Heart right ventricle (tissue), 16 donors: ENCODE measurements at regions not wholly inside any gene's neighbourhood (a gene's known extent, or its start where the extent isn't known, plus 50 kb on each side); places are given as distances from the start of the nearest gene placed in this dataset.

Experiments used
- ATAC-seq, 8 donors: fragments of 200-7000 bp; cut with Tn5 transposase; one replicate each; pipeline ENCODE4 v1.9.1; 2020; ENCODE audit warnings: mild to moderate bottlenecking in 8 of 8, moderate library complexity in 8 of 8, moderate number of reproducible peaks in 1 of 8
- DNase-seq, 2 donors: peaks; one replicate each; pipeline ENCODE4 v3.0.0-alpha.2; 2020
- H3K27ac ChIP-seq, 10 donors: fragments of 200-600 bp; sonication (generic) in 2 of 10; one replicate each; pipeline versions ENCODE4 v1.5.0 to v1.8.0; 2020 to 2022; ENCODE audit warnings: mild to moderate bottlenecking in 3 of 10
- H3K27me3 ChIP-seq, 7 donors: fragments of 200-600 bp; one replicate each; pipeline ENCODE4 v1.8.0; 2021 to 2022; ENCODE audit warnings: mild to moderate bottlenecking in 2 of 7
- H3K36me3 ChIP-seq, 9 donors: fragments of 200-600 bp; sonication (generic) in 1 of 9; one replicate each; pipeline versions ENCODE4 v1.5.0 to v1.8.0; 2020 to 2022; ENCODE audit warnings: mild to moderate bottlenecking in 2 of 9
- H3K4me1 ChIP-seq, 9 donors: fragments of 200-600 bp; sonication (generic) in 1 of 9; one replicate each; pipeline versions ENCODE4 v1.5.0 to v1.8.0; 2020 to 2022; ENCODE audit warnings: mild to moderate bottlenecking in 4 of 9
- H3K4me3 ChIP-seq, 10 donors: fragments of 200-600 bp; sonication (generic) in 2 of 10; one replicate each; pipeline versions ENCODE4 v1.5.0 to v1.8.0; 2020 to 2022; ENCODE audit warnings: mild to moderate bottlenecking in 7 of 10, moderate library complexity in 2 of 10
- H3K9me3 ChIP-seq, 11 donors: fragments of 200-600 bp in 10 of 11; sonication (generic) in 2 of 11; one replicate each; pipeline versions ENCODE4 v1.5.0 to v1.8.0; 2013 to 2022; ENCODE audit warnings: mild to moderate bottlenecking in 2 of 11, control low read depth in 1 of 11, moderate library complexity in 1 of 11
- WGBS, 2 donors: extraction: QIAGEN DNeasy Blood & Tissue Kit; methylation state at CpG; one replicate each; pipeline ENCODE4 v1.1.7; 2013; ENCODE audit warnings: inconsistent platforms in 1 of 2; 5-methylcytosine and 5-hydroxymethylcytosine counted together
- intact Hi-C, 10 donors: fragments of 100-400 bp; cut with DNase I; formaldehyde crosslinking; loops; one replicate each; pipeline versions ENCODE4 v1.11.1 to v1.14.2; 2022
- TF ChIP-seq, protein P1 (sequence below), 9 donors: fragments of 200-600 bp; sonication (generic) in 2 of 9; IDR thresholded peaks; one replicate each; pipeline versions ENCODE4 v1.5.0 to v1.8.0; 2021 to 2022; ENCODE audit warnings: antibody characterized with exemption in 9 of 9, mild to moderate bottlenecking in 5 of 9, moderate library complexity in 1 of 9
- donor health status: Arrhythmogenic right ventricular cardiomyopathy.
- donor health status: ischemic (EF 13 %, LVEDD 7.1; RV severe dilation, severe dysfunction).
- donor health status: healthy with polysubstance abuse.
- donor health status: DM: no; HTN: yes; CAD: no.
- donor health status: DM: no; HTN: no; CAD: no.
- donor health status: ischemic (EF 25% LVEDD 6.9; RV normal size, moderate dysfunction).
- donor health status: ischemic (EF 25% LVEDD 5.7; RV mildly dilated, moderate dysfunction).
- donor health status: healthy.
- donor health status: DM: yes; HTN: yes; CAD: no.
- donor health status: Ischemic cardiomyopathy.
- donor health status: ischemic (EF 35%, LVEDD 5.7; RV mildly dilated, moderate dysfunction).
- donor health status: nonischemic (EF 11% LVEDD 7.7; RV severe dilation, severe dysfunction).
- donor health status: DM: yes; HTN: yes; CAD: no.
- donor health status: PGD.
- donor health status: ischemic (EF 29% LVEDD 5.4; RV normal size, mild dysfunction).
- donor health status: nonischemic (EF 23%, LVEDD 6.1; RV moderate dilation, normal function).

GRCh38 chr7:89549768-89550167, 604.5 kb upstream of the STEAP1 start:
- 68 to 77% methylated on average over 1 of the region's 1 CpG for WGBS, 2 donors
- no peak for ATAC-seq
- intact Hi-C loops, result no loop called here

DNA sequence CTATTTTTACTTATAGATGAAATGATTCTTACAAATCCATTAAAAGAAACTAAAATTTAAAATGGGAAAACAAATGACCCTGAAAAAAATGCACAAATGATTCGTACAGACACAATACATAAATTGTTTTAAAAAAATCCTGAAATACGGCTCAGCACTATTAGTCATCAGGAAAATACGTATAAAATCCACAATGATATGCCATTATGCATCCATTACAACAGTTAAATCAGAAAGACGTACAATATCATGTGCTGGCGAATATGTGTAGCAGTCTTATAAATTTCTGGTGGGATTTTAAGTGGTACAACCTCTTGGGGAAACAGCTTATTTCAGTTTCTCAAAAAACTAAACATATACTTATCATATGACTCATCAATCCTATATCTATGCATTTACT, 600.1 kb upstream of the STEAP1 start:
- TF ChIP-seq, protein P1, sequence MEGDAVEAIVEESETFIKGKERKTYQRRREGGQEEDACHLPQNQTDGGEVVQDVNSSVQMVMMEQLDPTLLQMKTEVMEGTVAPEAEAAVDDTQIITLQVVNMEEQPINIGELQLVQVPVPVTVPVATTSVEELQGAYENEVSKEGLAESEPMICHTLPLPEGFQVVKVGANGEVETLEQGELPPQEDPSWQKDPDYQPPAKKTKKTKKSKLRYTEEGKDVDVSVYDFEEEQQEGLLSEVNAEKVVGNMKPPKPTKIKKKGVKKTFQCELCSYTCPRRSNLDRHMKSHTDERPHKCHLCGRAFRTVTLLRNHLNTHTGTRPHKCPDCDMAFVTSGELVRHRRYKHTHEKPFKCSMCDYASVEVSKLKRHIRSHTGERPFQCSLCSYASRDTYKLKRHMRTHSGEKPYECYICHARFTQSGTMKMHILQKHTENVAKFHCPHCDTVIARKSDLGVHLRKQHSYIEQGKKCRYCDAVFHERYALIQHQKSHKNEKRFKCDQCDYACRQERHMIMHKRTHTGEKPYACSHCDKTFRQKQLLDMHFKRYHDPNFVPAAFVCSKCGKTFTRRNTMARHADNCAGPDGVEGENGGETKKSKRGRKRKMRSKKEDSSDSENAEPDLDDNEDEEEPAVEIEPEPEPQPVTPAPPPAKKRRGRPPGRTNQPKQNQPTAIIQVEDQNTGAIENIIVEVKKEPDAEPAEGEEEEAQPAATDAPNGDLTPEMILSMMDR (IDR thresholded peaks at IDR 0.05), result no peak
- ATAC-seq (no peak), DNase-seq (no peak)
- intact Hi-C loops, result no loop called here
- 74 to 85% methylated on average over 5 of the region's 5 CpGs for WGBS, 2 donors
- H3K9me3 ChIP-seq, result no peaks in the 10 kb centered on the region
- no peaks in the 10 kb centered on the region for H3K36me3 ChIP-seq
- no peak overlapping the region for H3K27ac ChIP-seq
- H3K27me3 ChIP-seq, result peaks cover 0 to 2% (median 0%) of the 10 kb centered on the region in 7 donors
- no peaks in the 10 kb centered on the region for H3K4me1 ChIP-seq
- H3K4me3 ChIP-seq, result no peak overlapping the region

More at GRCh38 chr7:89549768-89550167, 604.5 kb upstream of the STEAP1 start:
- no peak overlapping the region for H3K27ac ChIP-seq
- peaks cover 0 to 12% (median 0%) of the 10 kb centered on the region in 11 donors for H3K9me3 ChIP-seq
- no peaks in the 10 kb centered on the region for H3K4me1 ChIP-seq
- H3K36me3 ChIP-seq, result no peaks in the 10 kb centered on the region
- DNase-seq, result no peak
- TF ChIP-seq, protein P1 (IDR thresholded peaks at IDR 0.05), result no peak
- no peaks in the 10 kb centered on the region for H3K27me3 ChIP-seq
- H3K4me3 ChIP-seq, result no peak overlapping the region

GRCh38 chr7:89559596-89559995, 594.7 kb upstream of the STEAP1 start:
- Histone ChIP-seq H3K4me1 (no peaks in the 10 kb centered on the region), H3K27ac (no peak overlapping the region), H3K36me3 (no peaks in the 10 kb centered on the region), H3K4me3 (no peak overlapping the region), H3K9me3 (no peaks in the 10 kb centered on the region), H3K27me3 (peaks cover 0 to 2% (median 0%) of the 10 kb centered on the region in 7 donors)
- DNase-seq (no peak), ATAC-seq (no peak)
- intact Hi-C loops, result no loop called here
- 82 to 86% methylated on average over 3 of the region's 3 CpGs for whole genome bisulfite sequencing, 2 donors
- TF ChIP-seq, protein P1 (IDR thresholded peaks at IDR 0.05), result no peak

GRCh38 chr7:89563597-89563996, 590.7 kb upstream of the STEAP1 start:
- Histone ChIP-seq H3K4me1 (no peaks in the 10 kb centered on the region), H3K9me3 (peaks cover 0 to 26% (median 5%) of the 10 kb centered on the region in 11 donors), H3K4me3 (no peak overlapping the region), H3K36me3 (no peaks in the 10 kb centered on the region), H3K27ac (no peak overlapping the region), H3K27me3 (peaks cover 0 to 2% (median 0%) of the 10 kb centered on the region in 7 donors)
- DNase-seq (no peak), ATAC-seq (no peak)
- WGBS, 2 donors, result 80 to 87% methylated on average over 1 of the region's 1 CpG
- TF ChIP-seq, protein P1 (IDR thresholded peaks at IDR 0.05), result no peak
- intact Hi-C loops, result no loop called here
